Activated naive CD8-positive, alpha-beta T cell treated with anti-CD3 and anti-CD28 coated beads for 36 hours (primary cell): ENCODE measurements at regions not wholly inside any gene's neighbourhood (a gene's known extent, or its start where the extent isn't known, plus 50 kb on each side); places are given as distances from the start of the nearest gene placed in this dataset.

Experiments used
- DNase-seq: peaks from one replicate; pipeline ENCODE4 v3.0.0; 2021
- H3K27ac Mint-ChIP-seq: one replicate; pipeline ENCODE4 v1.8.0; 2022; ENCODE audit warnings: mild to moderate bottlenecking, moderate library complexity, mixed read lengths
- H3K27me3 Mint-ChIP-seq: one replicate; pipeline ENCODE4 v1.8.0; 2022; ENCODE audit warnings: mild to moderate bottlenecking, mixed read lengths
- H3K36me3 Mint-ChIP-seq: one replicate; pipeline ENCODE4 v1.8.0; 2021; ENCODE audit warnings: mild to moderate bottlenecking, mixed read lengths
- H3K4me1 Mint-ChIP-seq: one replicate; pipeline ENCODE4 v1.8.0; 2021; ENCODE audit warnings: mixed read lengths
- H3K4me3 Mint-ChIP-seq: one replicate; pipeline ENCODE4 v1.8.0; 2022; ENCODE audit warnings: mild to moderate bottlenecking, moderate library complexity, mixed read lengths
- H3K9me3 Mint-ChIP-seq: one replicate; pipeline ENCODE4 v1.8.0; 2022; ENCODE audit warnings: mixed read lengths

- Mint-ChIP-seq H3K27me3 (no peaks in the 10 kb centered on the region), H3K9me3 (peaks cover 13% of the 10 kb centered on the region), H3K4me3 (no peak overlapping the region), H3K27ac (no peak overlapping the region), H3K4me1 (no peaks in the 10 kb centered on the region), H3K36me3 (no peaks in the 10 kb centered on the region)
- DNase-seq: no peak
Observed at GRCh38 chr7:68678196-68678595, 920.1 kb upstream of the AUTS2 start.

- no peak overlapping the region for H3K27ac Mint-ChIP-seq
- DNase-seq: no peak
- no peaks in the 10 kb centered on the region for H3K27me3 Mint-ChIP-seq
- H3K36me3 Mint-ChIP-seq: no peaks in the 10 kb centered on the region
- H3K4me1 Mint-ChIP-seq: no peaks in the 10 kb centered on the region
- H3K4me3 Mint-ChIP-seq: no peak overlapping the region
- peaks cover 11% of the 10 kb centered on the region for H3K9me3 Mint-ChIP-seq
Observed at GRCh38 chr7:68679459-68680234, 918.6 kb upstream of the AUTS2 start.

- Mint-ChIP-seq H3K27ac (no peak overlapping the region), H3K27me3 (no peaks in the 10 kb centered on the region), H3K36me3 (no peaks in the 10 kb centered on the region), H3K4me3 (no peak overlapping the region), H3K9me3 (peaks cover 11% of the 10 kb centered on the region), H3K4me1 (no peaks in the 10 kb centered on the region)
- no peak for DNase-seq
Observed at GRCh38 chr7:68680235-68680872, 917.9 kb upstream of the AUTS2 start.

- no peak for DNase-seq
- Mint-ChIP-seq H3K9me3 (peaks cover 6% of the 10 kb centered on the region), H3K4me3 (no peak overlapping the region), H3K27me3 (no peaks in the 10 kb centered on the region), H3K4me1 (no peaks in the 10 kb centered on the region), H3K36me3 (no peaks in the 10 kb centered on the region), H3K27ac (no peak overlapping the region)
Observed at GRCh38 chr7:68682910-68683309, 915.4 kb upstream of the AUTS2 start.

- Mint-ChIP-seq H3K4me1 (no peaks in the 10 kb centered on the region), H3K36me3 (no peaks in the 10 kb centered on the region), H3K4me3 (no peak overlapping the region), H3K27ac (no peak overlapping the region), H3K27me3 (no peaks in the 10 kb centered on the region), H3K9me3 (peaks cover 14% of the 10 kb centered on the region)
- DNase-seq: no peak
Observed at GRCh38 chr7:68684246-68684839, 913.9 kb upstream of the AUTS2 start.

- Mint-ChIP-seq H3K4me1 (no peaks in the 10 kb centered on the region), H3K9me3 (peaks cover 13% of the 10 kb centered on the region), H3K27ac (no peak overlapping the region), H3K27me3 (no peaks in the 10 kb centered on the region), H3K36me3 (no peaks in the 10 kb centered on the region), H3K4me3 (no peak overlapping the region)
- no peak for DNase-seq
Observed at GRCh38 chr7:68684996-68685395, 913.3 kb upstream of the AUTS2 start.

- no peak overlapping the region for H3K27ac Mint-ChIP-seq
- no peaks in the 10 kb centered on the region for H3K36me3 Mint-ChIP-seq
- no peak for DNase-seq
- H3K4me3 Mint-ChIP-seq: no peak overlapping the region
- peaks cover 14% of the 10 kb centered on the region for H3K9me3 Mint-ChIP-seq
- H3K4me1 Mint-ChIP-seq: no peaks in the 10 kb centered on the region
- H3K27me3 Mint-ChIP-seq: no peaks in the 10 kb centered on the region
Observed at GRCh38 chr7:68688416-68689086, 909.7 kb upstream of the AUTS2 start.

- Mint-ChIP-seq H3K4me1 (no peaks in the 10 kb centered on the region), H3K9me3 (peaks cover 14% of the 10 kb centered on the region), H3K36me3 (no peaks in the 10 kb centered on the region), H3K27me3 (no peaks in the 10 kb centered on the region), H3K27ac (no peak overlapping the region), H3K4me3 (no peak overlapping the region)
- no peak for DNase-seq
Observed at GRCh38 chr7:68689087-68689433, 909.2 kb upstream of the AUTS2 start.

GRCh38 chr7:68691261-68692216 is 906.7 kb upstream of the AUTS2 start:
- Mint-ChIP-seq H3K27ac (no peak overlapping the region), H3K27me3 (no peaks in the 10 kb centered on the region), H3K36me3 (no peaks in the 10 kb centered on the region), H3K4me1 (no peaks in the 10 kb centered on the region), H3K4me3 (no peak overlapping the region), H3K9me3 (peaks cover 21% of the 10 kb centered on the region)
- DNase-seq: no peak

- Mint-ChIP-seq H3K36me3 (no peaks in the 10 kb centered on the region), H3K4me3 (no peak overlapping the region), H3K27me3 (no peaks in the 10 kb centered on the region), H3K27ac (no peak overlapping the region), H3K9me3 (peaks cover 21% of the 10 kb centered on the region), H3K4me1 (no peaks in the 10 kb centered on the region)
- no peak for DNase-seq
Observed at GRCh38 chr7:68692511-68692910, 905.8 kb upstream of the AUTS2 start.

GRCh38 chr7:68694656-68695055 is 903.6 kb upstream of the AUTS2 start:
- no peaks in the 10 kb centered on the region for H3K4me1 Mint-ChIP-seq
- H3K27me3 Mint-ChIP-seq: no peaks in the 10 kb centered on the region
- H3K4me3 Mint-ChIP-seq: no peak overlapping the region
- no peaks in the 10 kb centered on the region for H3K36me3 Mint-ChIP-seq
- DNase-seq: no peak
- H3K9me3 Mint-ChIP-seq: peaks cover 13% of the 10 kb centered on the region
- H3K27ac Mint-ChIP-seq: no peak overlapping the region

GRCh38 chr7:68697796-68698280 is 900.4 kb upstream of the AUTS2 start:
- Mint-ChIP-seq H3K9me3 (peaks cover 10% of the 10 kb centered on the region), H3K4me3 (no peak overlapping the region), H3K4me1 (no peaks in the 10 kb centered on the region), H3K36me3 (no peaks in the 10 kb centered on the region), H3K27ac (no peak overlapping the region), H3K27me3 (no peaks in the 10 kb centered on the region)
- no peak for DNase-seq

GRCh38 chr7:68699090-68699711 is 899.1 kb upstream of the AUTS2 start:
- no peak overlapping the region for H3K4me3 Mint-ChIP-seq
- H3K36me3 Mint-ChIP-seq: no peaks in the 10 kb centered on the region
- no peaks in the 10 kb centered on the region for H3K4me1 Mint-ChIP-seq
- peaks cover 7% of the 10 kb centered on the region for H3K9me3 Mint-ChIP-seq
- no peaks in the 10 kb centered on the region for H3K27me3 Mint-ChIP-seq
- no peak for DNase-seq
- H3K27ac Mint-ChIP-seq: no peak overlapping the region

GRCh38 chr7:68700414-68700813 is 897.9 kb upstream of the AUTS2 start:
- Mint-ChIP-seq H3K4me3 (no peak overlapping the region), H3K27ac (no peak overlapping the region), H3K9me3 (peaks cover 3% of the 10 kb centered on the region), H3K27me3 (no peaks in the 10 kb centered on the region), H3K4me1 (no peaks in the 10 kb centered on the region), H3K36me3 (no peaks in the 10 kb centered on the region)
- DNase-seq: no peak
